HG02571 (cell line): ENCODE measurements at regions not wholly inside any gene's neighbourhood (a gene's known extent, or its start where the extent isn't known, plus 50 kb on each side); places are given as distances from the start of the nearest gene placed in this dataset.

ENCODE experiments used
- ATAC-seq: cut with Tn5 transposase; IDR thresholded peaks from one replicate; pipeline ENCODE4 v1.9.1; 2021; ENCODE audit warnings: mild to moderate bottlenecking, moderate library complexity; ENCODE audit not compliant: unreplicated experiment

DNA sequence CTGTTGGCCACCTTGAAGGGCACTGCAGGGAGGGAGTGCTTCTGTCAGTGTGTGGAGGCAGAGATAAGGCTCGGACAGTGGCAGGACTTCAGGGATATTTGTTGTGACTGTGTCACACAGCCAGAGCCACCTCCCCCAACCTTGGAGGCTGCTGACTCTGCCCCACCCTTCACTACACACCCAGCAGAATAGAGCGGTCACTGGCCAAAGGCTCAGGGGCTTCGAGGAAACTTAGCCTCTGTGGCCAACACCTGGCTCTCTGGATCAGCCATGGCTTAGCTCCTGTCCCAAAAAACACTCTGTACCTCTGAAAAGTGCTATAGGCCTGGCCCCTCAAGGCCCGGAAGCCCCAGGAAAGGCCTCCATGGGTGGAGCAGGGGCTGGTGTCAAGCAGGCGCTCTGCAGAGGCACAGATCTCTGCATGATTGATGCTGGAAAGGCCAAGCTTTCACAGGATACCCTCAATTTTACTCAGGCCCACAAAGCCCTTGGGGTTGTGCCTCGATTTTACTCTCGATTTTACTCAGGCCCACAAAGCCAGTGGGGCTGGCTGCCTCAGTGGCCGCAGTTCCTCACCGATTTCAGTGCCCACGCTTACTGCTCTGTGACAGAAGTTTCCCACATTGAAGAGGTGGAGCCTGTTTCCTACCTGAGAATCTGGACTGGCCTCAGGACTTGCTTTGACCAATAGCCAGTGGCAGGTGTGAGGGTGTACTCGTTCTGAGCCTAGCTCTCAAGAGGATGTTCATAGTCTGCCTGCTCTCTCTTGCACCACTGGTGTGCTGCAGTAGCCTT lies 113.2 kb upstream of the GPR26 start:
- ATAC-seq = peak; percentile 39

DNA sequence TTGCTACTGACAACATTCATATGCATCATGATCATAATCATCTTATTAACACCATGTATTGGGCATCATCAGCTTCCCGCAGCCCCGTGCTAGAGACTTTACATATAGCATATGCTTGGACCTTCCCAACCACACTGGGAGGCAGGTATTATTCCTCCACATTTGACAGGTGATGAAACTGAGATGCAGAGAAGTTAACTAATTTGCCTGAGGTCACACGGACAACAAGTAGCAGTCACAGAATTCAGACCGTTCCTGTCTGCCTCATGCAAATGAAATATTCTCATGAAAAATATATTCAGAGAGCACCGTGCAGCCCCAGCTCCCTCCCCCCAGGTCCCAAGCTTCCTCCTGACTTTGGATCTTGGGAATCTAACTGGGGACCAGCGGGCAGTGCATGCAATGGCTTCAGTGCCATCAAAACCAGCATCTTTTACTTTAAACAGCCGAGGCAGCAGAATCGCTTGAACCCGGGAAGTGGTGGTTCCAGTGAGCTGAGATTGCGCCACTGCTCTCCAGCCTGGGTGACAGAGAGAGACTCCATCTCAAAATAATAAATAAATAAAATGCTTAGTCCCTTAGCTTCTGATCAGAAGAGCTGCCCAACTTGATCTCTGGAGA lies 112.2 kb upstream of the GPR26 start:
- no peak for ATAC-seq

DNA sequence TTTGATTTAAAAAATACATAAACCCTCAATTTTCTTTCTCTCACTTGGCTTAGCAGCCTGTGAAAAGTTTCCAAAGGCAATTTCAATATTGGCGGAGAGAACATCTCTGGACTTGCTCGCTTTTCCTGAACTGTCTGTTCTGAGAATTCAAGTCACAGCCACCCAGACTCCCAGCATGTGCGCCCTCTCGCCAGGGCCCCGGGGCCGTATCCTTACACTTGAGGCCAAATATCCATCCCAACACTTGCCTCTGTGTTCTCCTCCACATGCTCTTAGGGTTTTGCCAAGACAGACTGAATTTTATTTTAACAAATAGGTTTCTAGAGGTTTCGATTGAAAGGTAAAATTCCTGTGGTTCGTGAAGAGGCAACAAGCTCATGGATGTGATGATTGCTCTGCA lies 111.5 kb upstream of the GPR26 start:
- ATAC-seq = no peak

DNA sequence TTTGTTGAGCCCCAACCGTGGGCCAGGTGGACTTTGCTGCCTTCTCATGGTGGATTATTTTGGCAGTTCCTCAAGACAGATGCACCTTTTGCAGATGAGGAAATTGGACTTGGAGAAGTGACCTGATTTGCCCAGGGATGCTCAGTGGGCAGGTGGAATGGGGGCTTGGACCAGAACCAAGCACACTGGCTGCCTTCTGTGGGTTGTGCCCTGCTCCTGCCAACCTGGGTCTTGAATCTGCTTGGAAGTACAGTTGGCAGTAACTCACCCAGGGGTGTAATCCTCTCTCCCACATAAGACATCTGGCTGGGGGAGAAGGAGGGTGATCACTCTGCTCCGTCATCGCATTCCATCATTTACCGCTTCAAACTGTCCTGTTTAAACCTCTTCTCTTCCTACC lies 110.5 kb upstream of the GPR26 start:
- ATAC-seq = no peak

DNA sequence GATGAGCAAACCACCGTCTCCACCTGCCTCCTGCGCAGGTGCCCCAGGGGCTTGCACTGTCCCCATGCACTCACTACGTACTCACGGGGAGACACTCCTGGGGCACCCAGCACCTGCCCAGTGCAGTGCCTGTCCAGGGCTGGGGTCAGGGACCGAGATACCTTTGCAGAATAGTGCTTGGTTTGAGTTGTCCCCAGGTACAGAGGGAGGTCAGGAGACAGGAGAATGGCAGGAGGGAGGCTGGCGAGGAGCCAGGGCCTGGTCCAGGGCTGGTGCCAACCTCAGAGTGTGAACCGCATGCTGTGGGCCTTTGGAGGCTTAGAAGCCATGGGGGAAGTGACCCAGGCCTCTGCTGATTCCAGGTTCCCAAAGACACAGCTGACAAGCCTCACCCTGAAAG lies 110.1 kb upstream of the GPR26 start:
- ATAC-seq = no peak

DNA sequence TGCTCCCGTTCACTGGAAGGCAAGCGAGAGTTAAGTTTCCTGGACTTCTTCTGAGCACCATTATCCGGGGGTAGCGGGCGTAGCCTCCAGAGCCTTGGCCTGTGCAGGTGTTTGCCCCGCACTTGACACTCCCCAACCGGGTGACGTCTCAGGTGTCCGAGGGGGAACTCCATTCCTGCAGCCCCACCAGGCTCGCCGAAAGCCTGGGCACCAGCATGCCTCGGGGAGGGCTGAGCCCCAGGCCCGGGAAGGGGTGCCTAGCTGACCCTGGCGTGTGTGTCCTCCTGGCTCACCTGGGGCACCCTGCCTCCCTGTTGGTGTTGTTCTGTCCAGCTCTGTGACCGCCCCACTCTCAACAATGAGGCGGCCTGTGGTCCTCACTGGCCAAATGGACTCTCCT lies 109.4 kb upstream of the GPR26 start:
- no peak for ATAC-seq

DNA sequence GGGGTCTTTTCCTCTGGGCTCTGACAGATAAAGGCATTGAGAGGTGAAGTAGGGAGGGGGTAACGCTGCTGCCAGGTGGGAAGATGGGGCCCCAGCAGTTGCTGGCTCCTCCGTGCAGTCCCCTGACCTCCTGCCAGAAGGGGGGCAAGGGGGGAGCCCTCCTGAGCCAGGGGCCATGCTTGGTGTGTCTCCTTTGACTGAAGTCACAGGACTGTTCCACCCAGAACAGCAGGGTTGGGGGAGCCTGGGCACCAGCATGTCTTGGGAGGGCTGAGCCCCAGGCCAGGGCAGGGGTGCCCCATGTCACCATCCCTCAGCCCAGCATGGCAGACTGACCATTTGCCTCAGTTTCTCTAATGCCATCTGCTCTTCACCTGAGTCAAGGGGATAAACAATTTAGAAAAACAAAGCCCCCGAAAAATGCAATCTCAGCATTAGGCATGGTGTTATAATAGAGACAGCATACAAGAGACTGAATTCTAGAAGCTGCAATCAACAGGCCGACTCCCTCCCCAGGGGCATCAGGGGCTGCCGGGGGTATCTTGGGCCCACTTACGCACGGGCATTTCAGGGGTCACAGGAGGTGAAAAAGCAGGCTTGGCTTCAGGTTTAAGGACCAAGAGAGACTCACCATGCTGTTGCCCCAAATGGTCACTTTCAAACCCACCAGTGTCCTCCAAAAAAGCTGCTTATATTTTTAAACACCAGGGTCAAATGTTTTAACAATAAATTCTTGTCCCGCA lies 108.6 kb upstream of the GPR26 start:
- ATAC-seq = no peak

DNA sequence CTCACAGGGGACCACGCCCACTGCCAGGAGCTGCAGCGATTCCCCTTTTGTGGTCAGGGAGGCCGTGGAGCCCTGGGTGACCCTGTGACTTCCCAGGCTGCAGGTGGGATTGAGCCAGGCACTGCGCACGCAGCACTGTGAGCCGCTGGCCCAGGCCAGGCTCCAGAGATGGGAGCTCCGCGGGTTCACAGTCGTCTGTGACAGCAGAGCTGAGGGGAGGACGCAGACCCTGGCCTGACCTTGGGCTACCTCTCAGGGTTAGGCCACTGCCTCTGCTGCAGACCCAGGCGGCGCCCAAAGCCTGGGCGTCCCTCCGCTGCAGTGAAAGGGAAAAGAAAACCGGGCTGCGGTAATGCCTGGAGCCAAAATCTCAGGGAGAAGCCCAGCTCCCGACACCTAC lies 107.5 kb upstream of the GPR26 start:
- ATAC-seq = no peak

DNA sequence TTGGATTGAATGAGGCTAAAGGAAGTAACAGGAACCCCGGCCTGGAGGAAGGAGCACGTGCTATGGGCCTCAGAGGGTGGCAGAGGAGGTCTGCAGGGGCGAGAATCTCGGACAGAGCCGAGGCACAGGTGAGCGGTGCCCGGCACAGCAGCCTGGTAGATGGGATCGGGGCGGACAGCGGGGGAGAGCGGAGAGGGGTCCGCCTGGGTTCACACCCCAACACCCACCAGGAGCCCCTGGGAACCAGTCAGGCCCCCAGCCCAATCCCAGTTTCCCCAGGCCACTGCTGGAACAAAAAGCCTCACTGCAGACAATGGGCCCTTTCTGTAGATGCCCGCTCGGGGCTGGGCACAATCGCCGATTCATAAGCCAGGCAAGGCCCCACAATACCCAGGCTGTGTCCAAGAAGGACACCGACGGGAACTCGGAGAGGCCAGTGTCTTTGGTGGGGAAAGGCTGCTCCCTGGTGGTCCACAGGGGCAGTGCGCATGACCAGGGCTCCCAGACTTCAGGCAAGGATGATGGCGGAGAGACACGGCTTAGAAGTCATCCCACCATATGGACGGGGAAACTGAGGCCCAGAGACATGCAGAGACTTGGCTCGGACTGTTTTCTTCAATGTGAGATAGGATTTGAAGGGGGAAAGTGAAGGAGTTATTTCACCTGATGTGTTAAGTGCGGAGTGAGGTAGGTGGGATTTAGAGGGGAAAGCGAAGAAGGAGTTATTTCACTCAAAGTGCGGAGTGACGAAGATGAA lies 106.9 kb upstream of the GPR26 start:
- ATAC-seq = no peak

DNA sequence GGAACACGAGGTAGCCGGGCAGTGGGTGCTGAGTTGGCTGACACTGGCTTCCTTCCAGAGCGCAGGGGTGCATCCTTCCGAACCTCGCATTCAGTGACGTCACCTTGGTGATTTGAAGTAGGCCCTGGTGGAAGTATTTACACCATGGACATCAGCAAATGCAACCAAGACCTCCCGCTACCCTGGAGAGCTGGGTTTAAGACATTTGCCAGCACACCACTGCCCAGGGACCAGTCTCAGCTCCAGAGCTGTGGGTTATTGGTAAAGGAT lies 106.4 kb upstream of the GPR26 start:
- ATAC-seq = no peak

DNA sequence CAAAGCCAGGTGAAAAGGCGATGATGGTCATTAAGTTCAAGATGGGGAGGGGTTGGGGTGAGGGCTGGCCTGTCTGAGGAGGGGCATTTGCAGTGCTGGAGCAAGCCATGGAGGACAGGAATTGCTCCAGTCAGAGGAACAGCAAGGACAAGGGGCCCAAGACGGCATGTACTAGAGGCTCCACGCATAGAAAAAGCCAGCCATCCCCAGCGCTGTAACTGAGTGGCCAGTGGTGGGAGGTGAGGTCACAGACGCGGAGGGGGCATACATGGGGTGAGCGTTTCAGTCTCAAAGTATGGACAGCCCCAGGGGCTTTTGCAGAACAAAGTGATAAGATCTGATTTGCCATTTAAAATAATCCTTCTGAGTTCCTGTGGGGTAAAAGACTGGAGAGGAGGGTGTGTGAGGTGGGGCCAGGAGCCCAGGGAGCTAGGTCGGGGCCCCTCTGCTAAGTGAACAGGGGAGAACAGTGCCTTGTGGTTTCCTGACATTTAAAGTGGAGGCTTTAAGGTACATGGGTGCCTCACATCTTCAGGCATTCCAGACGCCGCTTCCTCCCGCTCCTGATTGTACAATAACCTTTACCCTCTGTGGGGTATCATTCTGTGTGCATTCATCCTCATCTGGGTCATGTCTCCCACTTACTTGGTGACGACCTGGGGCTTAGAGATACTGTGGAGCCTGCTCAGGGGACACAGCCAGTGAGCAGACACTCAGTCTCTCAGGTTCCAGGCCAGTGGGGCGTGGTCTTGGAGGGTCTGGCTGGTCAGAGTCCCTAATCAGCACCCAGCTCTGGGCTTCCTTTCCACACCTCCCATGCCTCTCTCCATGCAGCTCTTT lies 105.6 kb upstream of the GPR26 start:
- no peak for ATAC-seq

DNA sequence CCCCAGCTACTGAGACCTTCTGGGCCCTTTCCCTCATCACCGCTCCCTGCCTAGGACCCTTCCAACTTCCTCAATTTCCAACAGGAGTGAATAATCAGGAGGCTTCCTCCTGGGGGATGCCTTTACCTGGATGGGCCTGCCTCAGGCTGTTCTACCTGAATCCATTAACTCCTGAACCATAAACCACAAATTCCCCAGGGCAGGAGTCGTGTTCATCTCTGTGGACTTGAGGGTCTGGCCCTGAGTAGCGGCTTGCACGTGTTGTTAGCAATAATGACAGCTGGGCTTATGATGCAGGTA lies 105.1 kb upstream of the GPR26 start:
- ATAC-seq = no peak

DNA sequence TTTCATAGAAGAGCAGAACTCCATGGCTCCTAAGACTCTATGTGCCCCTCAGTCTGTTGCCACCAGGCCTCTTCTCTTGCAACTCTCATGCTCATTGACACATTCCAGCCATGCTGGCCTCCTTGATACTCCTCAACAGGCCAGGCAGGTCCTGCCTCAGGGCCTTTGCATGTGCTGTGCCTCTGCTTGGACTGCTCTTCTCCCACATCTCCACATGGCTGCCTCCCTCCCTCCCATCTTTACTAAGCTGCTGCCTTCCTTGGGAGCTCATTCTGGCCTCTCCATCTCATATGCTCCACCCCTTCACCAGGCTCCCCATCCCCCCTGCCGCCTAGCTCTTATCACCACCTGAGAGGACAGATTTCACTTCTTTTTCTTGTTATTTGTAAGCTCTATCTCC lies 103.8 kb upstream of the GPR26 start:
- no peak for ATAC-seq

DNA sequence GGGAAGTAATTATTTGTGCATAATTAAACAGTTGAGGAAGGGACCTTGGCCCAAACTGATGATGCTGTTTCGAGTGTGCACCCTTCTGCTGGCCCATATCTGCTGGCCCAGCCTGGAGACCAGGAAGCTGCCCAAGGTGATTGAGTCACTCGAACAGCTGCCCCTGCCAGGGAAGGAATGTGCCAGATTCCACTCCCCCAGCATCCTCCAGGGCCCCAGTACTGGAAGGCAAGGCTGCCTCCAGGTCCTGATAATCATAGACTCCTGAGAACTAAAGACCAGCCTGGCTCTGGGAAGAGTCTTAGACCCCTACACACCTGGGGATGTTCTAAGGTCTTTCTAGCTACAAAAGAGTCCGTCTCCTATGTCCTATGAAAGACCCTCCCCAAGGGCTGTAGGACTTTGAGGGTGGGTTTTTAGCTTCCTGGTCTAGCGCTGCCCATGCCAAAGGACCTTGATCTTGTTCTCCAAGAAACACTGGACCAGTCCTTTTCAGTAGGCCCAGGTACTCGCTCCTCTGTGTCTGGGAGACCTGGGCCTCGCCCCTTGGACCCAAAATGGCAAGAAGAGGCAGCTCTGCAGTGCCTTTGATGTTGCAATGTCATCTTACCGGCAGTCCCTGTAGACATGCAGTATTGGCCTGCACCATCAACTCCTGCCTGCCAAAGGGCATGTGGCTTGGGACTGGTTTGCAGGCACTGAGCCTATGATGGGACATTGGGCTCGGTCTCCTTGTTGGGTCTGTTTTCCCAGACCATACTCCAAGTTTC lies 103.2 kb upstream of the GPR26 start:
- no peak for ATAC-seq

DNA sequence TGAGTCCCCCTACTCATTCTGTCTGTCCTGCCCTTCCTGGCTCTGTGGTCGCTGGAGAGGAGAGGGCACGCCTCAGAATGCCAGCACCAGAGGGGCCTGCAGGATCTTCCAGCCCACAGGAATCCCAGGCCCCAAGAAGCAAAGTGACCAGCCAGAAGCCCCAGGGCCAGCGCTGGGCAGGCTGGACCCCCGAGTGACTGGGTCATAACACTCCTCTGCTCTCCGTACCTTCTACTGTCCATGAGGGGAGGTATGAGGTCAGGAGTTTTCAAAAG lies 102.6 kb upstream of the GPR26 start:
- no peak for ATAC-seq

DNA sequence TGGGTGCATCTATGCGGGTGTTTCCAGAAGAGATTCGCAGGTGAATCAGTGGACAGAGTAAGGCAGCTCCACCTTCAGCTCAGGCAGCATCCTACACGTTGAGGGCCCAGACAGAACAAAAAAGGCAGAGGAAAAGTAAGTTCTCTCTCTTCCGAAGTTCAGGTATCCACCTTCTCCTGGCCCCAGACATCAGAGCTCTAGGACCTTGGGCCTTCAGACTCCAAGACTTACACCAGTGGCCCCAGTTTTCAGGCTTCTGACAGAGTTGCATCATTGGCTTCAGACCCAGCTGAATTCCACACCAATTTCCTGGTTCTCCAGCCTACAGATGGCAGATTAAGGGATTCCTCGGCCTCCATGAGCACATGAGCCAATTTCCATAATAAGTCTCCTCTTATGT lies 102.2 kb upstream of the GPR26 start:
- no peak for ATAC-seq

DNA sequence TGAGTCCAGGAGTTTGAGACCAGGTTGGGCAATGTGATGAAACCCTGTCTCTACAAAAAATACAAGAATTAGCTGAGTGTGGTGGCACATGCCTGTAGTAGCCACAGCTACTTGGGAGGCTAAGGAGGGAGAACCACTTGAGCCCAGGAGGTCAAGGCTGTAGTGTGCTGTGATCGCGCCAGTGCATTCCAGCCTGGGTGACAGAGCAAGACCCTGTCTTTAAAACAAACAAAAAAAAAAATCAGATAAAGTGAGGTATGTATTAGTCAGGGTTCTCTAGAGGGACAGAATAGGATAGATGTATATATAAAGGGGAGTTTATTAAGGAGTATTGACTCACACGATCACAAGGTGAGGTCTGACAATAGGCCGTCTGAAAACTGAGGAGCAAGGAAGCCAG lies 101.5 kb upstream of the GPR26 start:
- ATAC-seq = no peak

DNA sequence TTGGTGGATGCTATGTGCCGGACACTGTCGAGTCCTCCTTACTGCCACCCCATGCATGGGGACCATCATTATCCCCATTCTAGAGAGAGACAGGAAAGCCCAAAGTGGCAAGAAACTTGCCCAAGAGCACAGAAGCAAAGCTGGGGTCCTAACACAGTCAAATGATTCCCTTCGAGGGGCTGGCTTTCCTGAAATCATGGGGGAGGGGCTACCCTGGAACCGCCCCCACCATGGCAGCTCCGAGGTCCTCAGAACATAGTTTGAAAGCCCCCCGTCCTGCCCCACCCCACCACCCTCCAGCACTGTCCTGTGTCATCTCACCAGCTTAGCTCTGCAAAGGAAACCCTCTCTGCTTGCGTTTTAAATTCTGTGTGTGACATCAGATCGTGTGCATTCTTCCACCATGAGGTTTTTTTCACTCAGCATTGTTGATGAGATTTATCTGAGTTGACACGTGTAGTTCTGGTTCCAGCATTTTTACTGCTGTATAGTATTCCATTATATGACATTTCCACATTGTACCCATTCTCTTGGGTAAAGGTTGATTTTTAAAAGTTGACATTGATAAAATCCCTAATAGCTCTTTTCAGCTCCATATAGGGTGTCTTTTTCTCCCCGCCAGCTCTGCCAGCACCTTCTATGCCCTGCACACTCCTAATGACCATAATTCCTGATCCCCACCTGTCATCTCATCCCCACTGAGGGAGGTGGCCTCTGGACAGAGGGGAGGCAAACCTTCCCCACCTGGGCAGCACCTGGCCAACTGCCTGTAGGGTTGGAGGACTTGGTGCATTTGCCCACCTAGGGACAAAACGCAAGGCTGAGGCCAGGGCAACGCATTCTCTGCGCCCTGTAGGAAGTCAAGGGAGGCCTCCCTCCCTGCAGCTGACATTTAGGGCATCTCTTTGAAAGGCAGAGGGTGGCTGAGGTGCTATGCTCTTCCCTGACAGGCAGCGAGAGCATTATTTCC lies 100.2 kb upstream of the GPR26 start:
- no peak for ATAC-seq

DNA sequence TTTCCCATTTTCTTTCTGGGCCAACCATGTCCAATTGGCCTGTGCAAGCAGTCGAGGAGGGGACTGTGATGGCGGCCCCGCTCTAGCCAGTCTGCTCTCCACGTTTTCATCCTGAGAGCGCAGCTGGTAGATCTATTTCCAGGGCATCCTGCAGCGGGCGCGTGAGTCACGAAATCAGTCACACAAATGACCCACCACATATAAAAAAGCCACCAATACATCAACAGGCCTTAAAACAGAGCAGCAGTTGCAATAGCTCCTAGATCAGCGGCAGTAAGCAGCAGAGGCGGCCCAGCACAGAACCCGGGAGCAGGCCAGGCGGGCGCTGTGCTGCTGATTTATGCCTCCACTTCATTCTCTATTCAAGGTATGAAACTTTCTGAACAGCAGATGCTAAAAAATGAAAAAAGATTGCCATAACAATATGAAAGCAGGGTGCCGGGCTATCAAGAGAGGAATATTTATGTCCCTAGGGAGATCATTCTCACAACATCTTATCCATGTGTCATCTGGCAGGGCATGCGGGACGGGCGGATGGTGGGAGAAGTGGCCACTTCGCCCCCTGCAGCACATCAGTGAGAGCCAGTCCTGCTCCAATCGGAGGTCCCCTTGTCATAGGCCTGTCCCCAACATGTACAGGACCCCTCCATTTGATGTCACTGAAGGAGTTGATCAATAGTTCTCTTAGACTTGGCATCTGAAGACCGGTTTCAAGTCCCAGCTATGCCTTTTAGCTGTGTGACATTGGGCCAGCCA lies 98.0 kb upstream of the GPR26 start:
- ATAC-seq = no peak
